Testis (tissue), 2 donors: ENCODE measurements at regions not wholly inside any gene's neighbourhood (a gene's known extent, or its start where the extent isn't known, plus 50 kb on each side); places are given as distances from the start of the nearest gene placed in this dataset.

ENCODE experiments used
- POLR2A ChIP-seq: fragments of 450-650 bp; IDR thresholded peaks from one replicate; pipeline ENCODE4 v1.6.1; 2017; ENCODE audit warnings: antibody characterized with exemption, mild to moderate bottlenecking, moderate library complexity
- TF ChIP-seq, protein P1 (sequence below), 3 experiments: fragments of 450-650 bp in 2 of 3; fragments of 200-600 bp in 1 of 3; sonication (generic) in 1 of 3; IDR thresholded peaks; one replicate each; pipeline ENCODE4 v1.5.1; 2016 to 2019; ENCODE audit warnings: antibody characterized with exemption in 3 of 3, mild to moderate bottlenecking in 2 of 3, moderate library complexity in 1 of 3

DNA sequence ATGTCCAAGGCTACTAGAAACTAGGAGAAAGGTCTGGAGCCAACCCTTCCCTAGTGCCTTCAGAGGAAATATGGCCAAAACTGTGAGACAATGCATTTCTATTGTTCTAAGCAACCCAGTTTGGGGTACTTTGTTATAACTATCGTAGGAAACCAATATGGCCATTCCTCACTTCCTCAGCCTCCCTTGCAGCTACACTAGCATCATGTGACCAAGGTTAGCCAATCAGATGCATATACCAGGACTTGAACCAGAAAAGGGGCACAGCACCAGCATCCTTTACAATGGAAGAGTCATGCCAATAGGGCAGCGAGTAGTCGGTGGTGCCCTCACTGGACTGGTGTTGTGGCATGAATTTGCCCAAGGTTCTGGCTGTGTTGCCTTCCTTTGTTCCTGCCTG, 464.0 kb downstream of the TMEM114 start:
- TF ChIP-seq, protein P1, sequence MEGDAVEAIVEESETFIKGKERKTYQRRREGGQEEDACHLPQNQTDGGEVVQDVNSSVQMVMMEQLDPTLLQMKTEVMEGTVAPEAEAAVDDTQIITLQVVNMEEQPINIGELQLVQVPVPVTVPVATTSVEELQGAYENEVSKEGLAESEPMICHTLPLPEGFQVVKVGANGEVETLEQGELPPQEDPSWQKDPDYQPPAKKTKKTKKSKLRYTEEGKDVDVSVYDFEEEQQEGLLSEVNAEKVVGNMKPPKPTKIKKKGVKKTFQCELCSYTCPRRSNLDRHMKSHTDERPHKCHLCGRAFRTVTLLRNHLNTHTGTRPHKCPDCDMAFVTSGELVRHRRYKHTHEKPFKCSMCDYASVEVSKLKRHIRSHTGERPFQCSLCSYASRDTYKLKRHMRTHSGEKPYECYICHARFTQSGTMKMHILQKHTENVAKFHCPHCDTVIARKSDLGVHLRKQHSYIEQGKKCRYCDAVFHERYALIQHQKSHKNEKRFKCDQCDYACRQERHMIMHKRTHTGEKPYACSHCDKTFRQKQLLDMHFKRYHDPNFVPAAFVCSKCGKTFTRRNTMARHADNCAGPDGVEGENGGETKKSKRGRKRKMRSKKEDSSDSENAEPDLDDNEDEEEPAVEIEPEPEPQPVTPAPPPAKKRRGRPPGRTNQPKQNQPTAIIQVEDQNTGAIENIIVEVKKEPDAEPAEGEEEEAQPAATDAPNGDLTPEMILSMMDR (IDR thresholded peaks at IDR 0.05): no peak
- no peak for TF ChIP-seq POLR2A
